Nephron progenitor cell (in vitro differentiated cells): ENCODE measurements at regions not wholly inside any gene's neighbourhood (a gene's known extent, or its start where the extent isn't known, plus 50 kb on each side); places are given as distances from the start of the nearest gene placed in this dataset.

ENCODE experiments used
- DNase-seq: peaks from one replicate; pipeline ENCODE4 v3.0.0; 2021
- H3K27ac Mint-ChIP-seq: 2 replicates; pipeline ENCODE4 v1.8.0; 2021; ENCODE audit warnings: mild to moderate bottlenecking, moderate library complexity, mixed read lengths
- H3K27me3 Mint-ChIP-seq: 2 replicates; pipeline ENCODE4 v1.8.0; 2021; ENCODE audit warnings: mild to moderate bottlenecking, low read depth, mixed read lengths; ENCODE audit not compliant: poor library complexity
- H3K36me3 Mint-ChIP-seq: 2 replicates; pipeline ENCODE4 v1.8.0; 2021; ENCODE audit warnings: low read depth, mixed read lengths
- H3K4me1 Mint-ChIP-seq: 2 replicates; pipeline ENCODE4 v1.8.0; 2021; ENCODE audit warnings: mixed read lengths
- H3K4me3 Mint-ChIP-seq: 2 replicates; pipeline ENCODE4 v1.8.0; 2021; ENCODE audit warnings: mild to moderate bottlenecking, moderate library complexity, mixed read lengths
- H3K9me3 Mint-ChIP-seq: 2 replicates; pipeline ENCODE4 v1.8.0; 2021; ENCODE audit warnings: mild to moderate bottlenecking, moderate library complexity, mixed read lengths
- CTCF ChIP-seq: fragments of 200-600 bp; sonication (generic); IDR thresholded peaks from 2 replicates; pipeline ENCODE4 v1.5.0; 2021; ENCODE audit warnings: antibody characterized with exemption

GRCh38 chr2:203594541-203594940 is 59.4 kb upstream of the RAPH1 start:
- Mint-ChIP-seq H3K4me1 (peaks cover 26% of the 10 kb centered on the region), H3K27me3 (no peaks in the 10 kb centered on the region), H3K27ac (no peak overlapping the region), H3K36me3 (no peaks in the 10 kb centered on the region), H3K9me3 (no peaks in the 10 kb centered on the region), H3K4me3 (no peak overlapping the region)
- no peak for TF ChIP-seq CTCF
- no peak for DNase-seq

DNA sequence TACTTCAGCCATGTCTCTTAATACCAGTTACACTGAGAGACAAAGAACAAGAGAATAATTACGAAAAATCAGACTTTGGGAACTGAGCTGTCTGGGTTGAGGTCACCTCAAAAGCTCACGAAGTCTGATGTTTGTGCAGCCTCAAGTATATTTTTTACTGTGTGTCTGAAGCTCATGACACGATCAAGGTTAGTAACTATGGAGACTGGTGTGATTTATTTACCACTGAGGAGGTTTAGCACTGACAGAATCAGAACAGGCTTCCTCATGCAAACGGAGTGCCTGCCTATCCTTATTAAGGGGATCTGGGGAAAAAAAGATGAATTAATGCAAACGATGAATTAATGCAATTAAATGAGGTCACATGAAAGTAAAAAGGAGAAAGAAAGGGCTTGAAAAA is 61.1 kb upstream of the RAPH1 start:
- no peak for DNase-seq
- H3K27ac Mint-ChIP-seq = no peak overlapping the region
- no peaks in the 10 kb centered on the region for H3K36me3 Mint-ChIP-seq
- peaks cover 2% of the 10 kb centered on the region for H3K27me3 Mint-ChIP-seq
- no peak overlapping the region for H3K4me3 Mint-ChIP-seq
- no peaks in the 10 kb centered on the region for H3K9me3 Mint-ChIP-seq
- H3K4me1 Mint-ChIP-seq = peaks cover 24% of the 10 kb centered on the region
- no peak for TF ChIP-seq CTCF

GRCh38 chr2:203599509-203599908 is 64.4 kb upstream of the RAPH1 start:
- TF ChIP-seq CTCF = no peak
- Mint-ChIP-seq H3K4me3 (no peak overlapping the region), H3K4me1 (peaks cover 18% of the 10 kb centered on the region), H3K27me3 (peaks cover 2% of the 10 kb centered on the region), H3K36me3 (no peaks in the 10 kb centered on the region), H3K27ac (no peak overlapping the region), H3K9me3 (no peaks in the 10 kb centered on the region)
- DNase-seq = no peak

- Mint-ChIP-seq H3K4me3 (no peak overlapping the region), H3K27ac (no peak overlapping the region), H3K36me3 (no peaks in the 10 kb centered on the region), H3K4me1 (peaks cover 18% of the 10 kb centered on the region), H3K27me3 (peaks cover 2% of the 10 kb centered on the region), H3K9me3 (no peaks in the 10 kb centered on the region)
- DNase-seq = no peak
- TF ChIP-seq CTCF = no peak
Observed at GRCh38 chr2:203600286-203600685, 65.2 kb upstream of the RAPH1 start.

- H3K36me3 Mint-ChIP-seq = no peaks in the 10 kb centered on the region
- H3K27me3 Mint-ChIP-seq = peaks cover 2% of the 10 kb centered on the region
- no peak for TF ChIP-seq CTCF
- no peaks in the 10 kb centered on the region for H3K9me3 Mint-ChIP-seq
- no peaks in the 10 kb centered on the region for H3K4me1 Mint-ChIP-seq
- H3K27ac Mint-ChIP-seq = no peak overlapping the region
- H3K4me3 Mint-ChIP-seq = no peak overlapping the region
- no peak for DNase-seq
Observed at GRCh38 chr2:203603456-203604389, 68.6 kb upstream of the RAPH1 start.

GRCh38 chr2:203605302-203605701 is 70.2 kb upstream of the RAPH1 start:
- Mint-ChIP-seq H3K27me3 (peaks cover under 1% of the 10 kb centered on the region), H3K36me3 (no peaks in the 10 kb centered on the region), H3K4me3 (no peak overlapping the region), H3K27ac (peak overlapping the region; percentile 71), H3K4me1 (no peaks in the 10 kb centered on the region), H3K9me3 (no peaks in the 10 kb centered on the region)
- TF ChIP-seq CTCF = no peak
- DNase-seq = no peak
